Lower lobe of right lung (tissue), 2 donors: ENCODE measurements at regions not wholly inside any gene's neighbourhood (a gene's known extent, or its start where the extent isn't known, plus 50 kb on each side); places are given as distances from the start of the nearest gene placed in this dataset.
"Not testable (repeated sequence)": the region's sequence is repeated elsewhere in the genome, so short reads cannot be mapped to it uniquely, and the experiment has no call there.

Experiments
- ATAC-seq, 2 donors: fragments of 200-7000 bp; cut with Tn5 transposase; one replicate each; pipeline ENCODE4 v1.9.1; 2020 to 2022; ENCODE audit warnings: mild to moderate bottlenecking in 2 of 2, moderate library complexity in 2 of 2
- DNase-seq: peaks from one replicate; pipeline ENCODE4 v3.0.0-alpha.2; 2020
- H3K27ac ChIP-seq: fragments of 200-600 bp; one replicate; pipeline ENCODE4 v1.8.0; 2022
- H3K27me3 ChIP-seq: fragments of 200-600 bp; one replicate; pipeline ENCODE4 v1.8.0; 2022; ENCODE audit warnings: low read depth
- H3K36me3 ChIP-seq: fragments of 200-600 bp; one replicate; pipeline ENCODE4 v1.8.0; 2022; ENCODE audit warnings: mild to moderate bottlenecking
- H3K4me1 ChIP-seq: fragments of 200-600 bp; one replicate; pipeline ENCODE4 v1.8.0; 2022
- H3K4me3 ChIP-seq: fragments of 200-600 bp; one replicate; pipeline ENCODE4 v1.8.0; 2022; ENCODE audit warnings: mild to moderate bottlenecking
- H3K9me3 ChIP-seq: fragments of 200-600 bp; one replicate; pipeline ENCODE4 v1.8.0; 2022
- intact Hi-C: fragments of 100-400 bp; cut with DNase I; formaldehyde crosslinking; loops from one replicate; pipeline ENCODE4 v1.11.0; 2022
- TF ChIP-seq, protein P1 (sequence below): fragments of 200-600 bp; IDR thresholded peaks from one replicate; pipeline ENCODE4 v1.8.0; 2022; ENCODE audit warnings: antibody characterized with exemption, mild to moderate bottlenecking
- donor health status: DM: no; HTN: yes; CAD: no; lungs with severe emphysema.

DNA sequence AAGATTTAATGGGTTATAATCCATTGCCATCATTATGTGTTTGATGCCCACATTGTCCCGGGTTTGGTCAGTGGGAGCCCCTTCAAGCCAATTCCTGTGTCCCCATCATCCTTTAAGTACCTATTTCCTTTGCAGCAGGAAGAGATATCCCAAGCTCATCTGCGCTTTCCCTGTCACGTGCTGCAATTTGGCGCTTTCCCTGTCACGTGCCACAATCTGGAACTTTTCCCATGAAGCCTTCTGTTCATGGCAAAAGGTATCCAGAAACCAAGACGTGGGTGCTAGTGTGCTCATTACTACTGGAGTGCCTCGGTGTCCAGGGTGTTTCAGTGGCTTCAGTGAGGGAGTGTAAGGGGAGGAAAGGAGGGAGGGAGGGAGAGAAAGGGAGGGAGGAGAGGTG lies 168.5 kb downstream of the NPIPB11 start:
- intact Hi-C loops, result no loop called here
- H3K9me3 ChIP-seq, result no peaks in the 10 kb centered on the region
- DNase-seq, result no peak
- no peak for ATAC-seq
- no peak overlapping the region for H3K4me3 ChIP-seq
- H3K27ac ChIP-seq, result no peak overlapping the region
- no peaks in the 10 kb centered on the region for H3K36me3 ChIP-seq
- no peaks in the 10 kb centered on the region for H3K27me3 ChIP-seq
- TF ChIP-seq, protein P1, sequence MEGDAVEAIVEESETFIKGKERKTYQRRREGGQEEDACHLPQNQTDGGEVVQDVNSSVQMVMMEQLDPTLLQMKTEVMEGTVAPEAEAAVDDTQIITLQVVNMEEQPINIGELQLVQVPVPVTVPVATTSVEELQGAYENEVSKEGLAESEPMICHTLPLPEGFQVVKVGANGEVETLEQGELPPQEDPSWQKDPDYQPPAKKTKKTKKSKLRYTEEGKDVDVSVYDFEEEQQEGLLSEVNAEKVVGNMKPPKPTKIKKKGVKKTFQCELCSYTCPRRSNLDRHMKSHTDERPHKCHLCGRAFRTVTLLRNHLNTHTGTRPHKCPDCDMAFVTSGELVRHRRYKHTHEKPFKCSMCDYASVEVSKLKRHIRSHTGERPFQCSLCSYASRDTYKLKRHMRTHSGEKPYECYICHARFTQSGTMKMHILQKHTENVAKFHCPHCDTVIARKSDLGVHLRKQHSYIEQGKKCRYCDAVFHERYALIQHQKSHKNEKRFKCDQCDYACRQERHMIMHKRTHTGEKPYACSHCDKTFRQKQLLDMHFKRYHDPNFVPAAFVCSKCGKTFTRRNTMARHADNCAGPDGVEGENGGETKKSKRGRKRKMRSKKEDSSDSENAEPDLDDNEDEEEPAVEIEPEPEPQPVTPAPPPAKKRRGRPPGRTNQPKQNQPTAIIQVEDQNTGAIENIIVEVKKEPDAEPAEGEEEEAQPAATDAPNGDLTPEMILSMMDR, result no peak
- no peaks in the 10 kb centered on the region for H3K4me1 ChIP-seq

DNA sequence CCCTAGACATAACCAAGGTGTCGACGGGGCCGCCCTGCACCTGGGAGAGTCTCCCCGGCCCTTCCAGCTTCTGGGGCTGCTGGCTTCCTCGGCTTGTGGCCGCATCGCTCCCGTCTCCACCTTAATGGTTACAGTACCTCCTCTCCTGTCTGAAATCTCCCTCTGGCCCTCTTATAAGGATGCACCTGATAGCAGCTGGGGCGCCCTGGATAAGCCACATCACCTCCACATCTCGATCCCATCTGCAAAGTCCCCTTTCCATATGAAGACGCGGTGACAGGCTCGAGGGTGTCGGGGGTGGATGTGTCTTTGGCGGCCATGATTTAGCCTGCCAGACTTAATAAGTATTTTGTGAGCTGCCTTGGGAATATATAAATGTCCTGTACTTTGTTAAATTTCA lies 169.0 kb downstream of the NPIPB11 start:
- DNase-seq, H3K4me3 ChIP-seq, H3K4me1 ChIP-seq, ATAC-seq, H3K36me3 ChIP-seq, H3K9me3 ChIP-seq, H3K27me3 ChIP-seq, H3K27ac ChIP-seq, intact Hi-C loops: not testable (repeated sequence)

DNA sequence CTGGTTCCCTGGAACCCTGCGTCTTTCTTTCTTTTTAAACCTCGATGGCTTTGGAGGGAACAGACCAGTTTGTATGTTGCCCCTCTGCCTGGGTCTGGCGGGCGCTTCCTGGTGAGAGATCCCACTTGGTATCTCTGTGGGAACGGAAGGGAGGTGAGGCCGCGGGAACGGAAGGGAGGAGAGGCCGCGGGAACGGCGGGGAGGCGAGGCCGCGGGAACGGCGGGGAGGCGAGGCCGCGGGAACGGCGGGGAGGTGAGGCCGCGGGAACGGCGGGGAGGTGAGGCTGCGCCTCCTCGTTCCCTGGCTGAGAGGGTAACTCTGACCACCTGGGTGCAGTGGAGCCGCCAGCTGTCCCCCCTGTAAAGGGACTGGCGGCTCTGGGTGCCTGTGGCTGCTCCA lies 169.5 kb downstream of the NPIPB11 start:
- H3K4me3 ChIP-seq, ATAC-seq, DNase-seq, intact Hi-C loops, H3K36me3 ChIP-seq, H3K4me1 ChIP-seq, H3K9me3 ChIP-seq, H3K27ac ChIP-seq, H3K27me3 ChIP-seq: not testable (repeated sequence)

DNA sequence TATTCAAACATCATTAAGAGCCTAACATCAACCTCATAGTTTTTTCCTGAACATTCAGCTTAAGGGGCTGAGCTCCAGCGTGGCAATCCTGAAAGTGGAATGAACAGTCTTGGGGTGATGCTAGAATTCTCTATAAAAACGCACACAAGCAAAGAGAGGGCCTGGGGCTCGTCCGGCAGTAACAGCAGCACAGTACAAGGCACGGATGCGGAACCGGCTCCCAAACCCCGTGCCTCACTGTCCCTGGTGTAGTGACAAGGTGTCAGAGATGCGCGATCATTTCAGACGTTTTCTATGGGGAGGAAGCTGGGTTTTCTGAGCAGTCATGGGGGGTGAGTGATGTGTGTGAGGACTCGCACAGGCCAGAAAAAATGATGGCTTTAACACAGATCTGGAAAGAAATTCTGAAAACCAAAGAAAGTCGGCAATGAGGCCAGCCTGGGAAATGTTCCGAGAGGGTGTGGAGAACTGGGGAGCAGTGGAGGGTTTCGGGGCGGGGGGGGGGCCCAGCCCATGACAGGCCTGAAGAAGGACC lies 170.6 kb downstream of the NPIPB11 start:
- H3K4me1 ChIP-seq, H3K27me3 ChIP-seq, H3K27ac ChIP-seq, ATAC-seq, intact Hi-C loops, DNase-seq, H3K4me3 ChIP-seq, H3K9me3 ChIP-seq, H3K36me3 ChIP-seq: not testable (repeated sequence)

DNA sequence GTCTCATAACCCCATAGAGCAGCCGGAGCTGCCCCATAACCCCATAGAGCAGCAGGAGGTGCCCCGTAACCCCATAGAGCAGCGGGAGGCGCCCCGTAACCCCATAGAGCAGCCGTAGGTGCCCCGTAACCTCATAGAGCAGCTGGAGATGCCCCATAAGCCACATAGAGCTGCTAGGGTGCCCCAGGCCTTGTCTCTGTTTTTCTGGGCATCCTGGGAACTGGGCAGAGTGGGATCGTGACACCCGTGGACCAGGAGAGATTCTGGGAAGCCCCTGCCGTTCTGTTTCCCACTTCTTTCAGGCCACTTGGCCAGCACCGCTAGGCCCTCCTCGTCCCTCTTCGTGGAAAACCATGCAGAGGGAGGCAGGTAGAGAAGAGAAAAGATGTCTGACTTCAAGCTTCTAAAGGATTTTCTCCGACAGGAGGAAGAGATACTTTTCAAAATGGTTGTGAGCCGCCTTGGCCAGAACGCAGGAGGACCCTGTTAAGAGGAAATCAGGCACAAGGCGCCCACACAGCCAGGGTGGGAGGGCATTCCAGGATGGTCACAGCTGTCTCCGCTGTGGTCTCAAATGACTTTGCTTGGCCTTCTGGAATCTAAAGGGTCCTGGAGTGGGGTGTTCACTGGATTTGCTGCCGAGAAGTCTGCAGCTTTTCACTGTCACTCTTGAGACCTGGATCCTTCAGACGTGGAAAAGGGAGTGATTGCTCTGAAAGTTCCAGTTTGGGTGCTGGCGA lies 171.8 kb downstream of the NPIPB11 start:
- H3K36me3 ChIP-seq, intact Hi-C loops, ATAC-seq, H3K27ac ChIP-seq, H3K4me3 ChIP-seq, H3K27me3 ChIP-seq, DNase-seq, H3K4me1 ChIP-seq, H3K9me3 ChIP-seq: not testable (repeated sequence)

DNA sequence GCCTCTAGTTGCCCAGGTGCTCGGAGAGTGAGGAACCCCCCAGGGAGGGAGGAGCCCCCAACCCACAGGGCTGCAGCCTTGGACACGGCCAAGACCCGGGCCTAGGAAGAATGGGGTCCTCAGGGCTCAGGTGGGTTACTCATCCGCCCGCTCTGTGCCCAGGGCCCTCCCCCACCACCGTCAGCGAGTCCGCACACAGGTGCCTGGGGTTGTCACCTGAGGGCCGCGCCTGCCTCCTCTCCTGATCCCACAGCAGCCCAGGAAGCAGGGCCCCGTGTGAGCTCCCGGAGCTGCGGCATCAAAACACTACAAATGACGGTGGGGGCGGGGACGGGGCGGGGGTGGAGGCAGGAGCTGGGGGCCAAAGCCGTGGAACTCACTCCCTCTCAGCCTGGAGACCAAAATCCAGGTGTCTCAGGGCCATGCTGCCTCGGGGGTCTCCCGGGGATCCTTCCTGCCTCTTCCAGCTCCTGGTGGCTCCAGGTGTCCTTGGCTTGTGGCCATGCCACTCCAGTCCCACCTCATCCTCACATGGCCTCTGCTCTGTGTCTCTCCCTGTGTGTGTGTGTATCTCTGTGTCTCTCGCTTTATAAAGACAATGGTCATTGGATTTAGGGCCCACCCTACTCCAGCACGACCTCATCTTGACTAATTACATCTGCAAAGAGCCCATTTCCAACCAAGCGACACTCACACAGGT lies 172.7 kb downstream of the NPIPB11 start:
- DNase-seq, intact Hi-C loops, H3K9me3 ChIP-seq, H3K27me3 ChIP-seq, H3K4me3 ChIP-seq, H3K27ac ChIP-seq, H3K4me1 ChIP-seq, ATAC-seq, H3K36me3 ChIP-seq: not testable (repeated sequence)

DNA sequence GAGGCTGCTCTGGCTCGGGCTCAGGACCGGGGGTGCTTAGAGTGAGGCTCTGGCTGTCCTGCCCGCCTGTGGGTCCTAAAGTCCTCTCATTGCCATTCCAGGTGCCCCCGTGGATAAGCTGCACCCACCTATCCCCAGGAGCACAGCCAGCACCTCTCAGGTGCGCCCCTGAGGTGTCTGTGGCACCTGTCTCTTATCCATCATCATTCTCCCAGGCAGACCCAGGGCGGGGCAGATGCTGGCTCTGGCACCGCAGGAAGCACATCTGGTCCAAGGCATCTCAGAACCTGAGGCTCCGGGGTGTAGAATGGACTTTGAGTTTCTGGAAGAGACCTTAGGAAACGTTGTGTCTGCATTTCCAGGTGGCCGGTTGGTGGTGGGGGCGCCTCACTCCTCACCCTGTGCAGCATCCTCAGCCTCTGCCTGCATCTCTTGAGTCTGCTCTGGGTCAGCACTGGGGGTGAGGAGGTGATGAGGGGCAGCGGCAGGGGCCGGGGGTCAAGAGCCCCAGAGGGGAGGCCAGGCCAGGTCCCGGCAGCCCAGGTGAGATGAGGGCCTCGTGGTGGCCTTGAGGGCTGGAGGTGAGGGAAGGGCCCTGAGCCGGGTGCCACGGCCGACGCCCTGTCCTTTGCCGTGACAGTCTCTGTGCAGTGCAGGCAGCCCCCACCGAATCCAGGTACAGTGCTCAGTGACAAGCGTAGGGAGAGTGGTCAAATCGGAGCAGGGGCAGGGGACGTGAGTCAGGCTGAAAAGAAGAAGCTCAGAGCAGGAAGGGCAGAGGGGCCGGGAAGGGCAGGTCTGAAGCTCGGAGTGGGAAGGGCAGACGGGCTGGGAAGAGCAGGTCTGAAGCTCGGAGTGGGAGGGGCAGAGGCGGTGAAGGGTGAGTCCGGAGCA lies 173.5 kb downstream of the NPIPB11 start:
- DNase-seq (no peak), ATAC-seq (no peak)
- H3K9me3 ChIP-seq, result no peaks in the 10 kb centered on the region
- TF ChIP-seq, protein P1, result no peak
- H3K4me1 ChIP-seq, result no peaks in the 10 kb centered on the region
- H3K4me3 ChIP-seq, result no peak overlapping the region
- no peak overlapping the region for H3K27ac ChIP-seq
- no peaks in the 10 kb centered on the region for H3K36me3 ChIP-seq
- H3K27me3 ChIP-seq, result no peaks in the 10 kb centered on the region
- intact Hi-C loops, result no loop called here

DNA sequence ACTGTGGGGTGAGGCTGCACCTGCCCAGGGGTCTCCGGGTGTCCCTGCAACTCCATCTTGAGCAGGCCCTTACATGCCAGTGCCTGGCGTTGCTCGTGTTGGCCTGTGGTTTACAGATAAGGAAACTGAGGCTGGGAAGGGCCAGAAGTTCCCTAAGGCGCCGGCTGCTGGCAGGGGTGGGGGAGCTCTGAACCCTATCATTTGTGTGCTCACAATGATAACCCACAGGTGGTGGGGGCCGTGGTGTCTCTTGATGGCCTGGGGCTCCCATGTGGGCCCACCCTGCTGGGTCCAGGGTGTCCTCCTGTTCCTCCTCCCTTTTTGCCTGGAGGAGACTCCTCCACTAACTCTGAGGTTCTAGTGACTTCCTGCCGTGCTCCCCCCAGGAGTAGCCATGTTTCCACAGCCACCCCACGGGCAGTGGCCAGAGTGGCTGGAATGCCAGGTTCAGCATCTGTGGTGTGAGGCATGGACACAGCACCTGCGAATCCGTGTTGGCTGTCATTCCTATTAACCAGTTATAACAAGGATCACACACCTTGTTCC lies 174.3 kb downstream of the NPIPB11 start:
- H3K27ac ChIP-seq, H3K27me3 ChIP-seq, DNase-seq, H3K9me3 ChIP-seq, ATAC-seq, H3K4me3 ChIP-seq, intact Hi-C loops, H3K4me1 ChIP-seq, H3K36me3 ChIP-seq: not testable (repeated sequence)
